ENCODE measurements at regions not wholly inside any gene's neighbourhood (a gene's known extent, or its start where the extent isn't known, plus 50 kb on each side); places are given as distances from the start of the nearest gene placed in this dataset.

DNA sequence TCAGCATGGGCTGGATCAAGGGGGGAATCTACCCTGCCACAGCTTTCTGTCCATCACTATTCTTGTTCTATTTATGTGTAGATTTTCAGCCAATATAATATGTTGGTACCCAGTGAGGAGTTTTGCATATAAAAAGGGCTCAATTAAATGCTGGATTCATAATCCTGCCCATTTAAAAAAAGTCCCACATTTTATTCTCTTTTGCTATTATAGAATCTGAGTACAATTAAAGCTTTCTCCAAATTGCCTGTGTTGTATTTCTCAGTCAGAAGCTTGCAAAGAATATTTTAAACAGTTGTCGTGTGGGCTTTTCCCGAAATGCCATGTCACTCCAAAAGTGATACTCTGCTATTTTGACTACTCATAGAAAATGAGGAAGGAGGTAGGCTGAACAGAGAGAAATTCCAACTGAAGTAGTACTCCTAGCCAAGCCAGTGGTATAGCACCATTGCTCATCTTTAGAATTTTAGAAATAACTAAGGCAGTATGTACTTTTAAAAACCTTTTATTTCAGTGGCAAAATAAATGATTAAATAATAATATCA, 108.3 kb upstream of the HDAC9 start:
- no peaks in the 10 kb centered on the region for H3K36me3 ChIP-seq (ENCODE audit: control insufficient read depth in 5 of 5, insufficient read depth in 5 of 5, low read length in 5 of 5)
- no peaks in the 10 kb centered on the region for H3K9me3 ChIP-seq (ENCODE audit: control insufficient read depth in 5 of 5, low read length in 5 of 5)
- H3K4me1 ChIP-seq (ENCODE audit: control insufficient read depth in 5 of 5, insufficient read depth in 5 of 5, low read length in 5 of 5), result peaks cover 3 to 22% (median 20%) of the 10 kb centered on the region in 5 donors
- no peaks in the 10 kb centered on the region for H3K27me3 ChIP-seq (ENCODE audit: control insufficient read depth in 5 of 5, insufficient read depth in 4 of 5, low read length in 5 of 5)
- H3K27ac ChIP-seq (ENCODE audit: low read depth, low read length), result no peak overlapping the region
- H3K9ac ChIP-seq (ENCODE audit: low read length in 5 of 5), result no peak overlapping the region
- H3K4me3 ChIP-seq (ENCODE audit: low read depth in 1 of 5, low read length in 5 of 5), result no peak overlapping the region

GRCh38 chr7:18390535-18390907, 105.0 kb upstream of the HDAC9 start:
- Histone ChIP-seq H3K27ac (ENCODE audit: low read depth, low read length) (no peak overlapping the region), H3K4me1 (ENCODE audit: control insufficient read depth in 5 of 5, insufficient read depth in 5 of 5, low read length in 5 of 5) (peaks cover 3 to 36% (median 20%) of the 10 kb centered on the region in 5 donors), H3K9me3 (ENCODE audit: control insufficient read depth in 5 of 5, low read length in 5 of 5) (no peaks in the 10 kb centered on the region), H3K9ac (ENCODE audit: low read length in 5 of 5) (no peak overlapping the region), H3K36me3 (ENCODE audit: control insufficient read depth in 5 of 5, insufficient read depth in 5 of 5, low read length in 5 of 5) (no peaks in the 10 kb centered on the region), H3K4me3 (ENCODE audit: low read depth in 1 of 5, low read length in 5 of 5) (peak overlapping the region in 1 of 5 donors; percentile 29), H3K27me3 (ENCODE audit: control insufficient read depth in 5 of 5, insufficient read depth in 4 of 5, low read length in 5 of 5) (no peaks in the 10 kb centered on the region)

GRCh38 chr7:18393465-18394118, 102.0 kb upstream of the HDAC9 start:
- Histone ChIP-seq H3K27me3 (ENCODE audit: control insufficient read depth in 5 of 5, insufficient read depth in 4 of 5, low read length in 5 of 5) (no peaks in the 10 kb centered on the region), H3K4me1 (ENCODE audit: control insufficient read depth in 5 of 5, insufficient read depth in 5 of 5, low read length in 5 of 5) (peaks cover 3 to 32% (median 15%) of the 10 kb centered on the region in 5 donors), H3K4me3 (ENCODE audit: low read depth in 1 of 5, low read length in 5 of 5) (no peak overlapping the region), H3K36me3 (ENCODE audit: control insufficient read depth in 5 of 5, insufficient read depth in 5 of 5, low read length in 5 of 5) (no peaks in the 10 kb centered on the region), H3K27ac (ENCODE audit: low read depth, low read length) (no peak overlapping the region), H3K9me3 (ENCODE audit: control insufficient read depth in 5 of 5, low read length in 5 of 5) (no peaks in the 10 kb centered on the region), H3K9ac (ENCODE audit: low read length in 5 of 5) (no peak overlapping the region)

DNA sequence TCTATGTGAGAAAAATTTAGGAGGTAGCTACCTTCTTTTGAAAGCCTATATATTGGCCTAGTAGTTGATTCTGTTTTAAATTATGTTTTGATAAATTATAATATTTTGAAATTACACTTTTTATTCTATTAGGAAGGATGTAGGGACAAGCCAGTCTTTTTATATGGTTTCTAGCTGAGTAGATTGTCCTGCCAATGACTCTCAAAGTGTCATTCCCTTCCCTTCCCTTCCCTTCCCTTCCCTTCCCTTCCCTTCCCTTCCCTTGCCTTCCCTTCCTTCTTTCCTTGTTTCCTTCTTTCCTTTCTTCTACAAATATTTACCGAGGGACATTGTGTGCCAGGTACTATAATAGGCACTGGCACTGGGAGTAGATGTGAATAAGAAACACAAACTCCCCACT, 99.7 kb upstream of the HDAC9 start:
- Histone ChIP-seq H3K4me1 (ENCODE audit: control insufficient read depth in 5 of 5, insufficient read depth in 5 of 5, low read length in 5 of 5) (peaks cover 0 to 15% (median 0%) of the 10 kb centered on the region in 5 donors), H3K9ac (ENCODE audit: low read length in 5 of 5) (no peak overlapping the region), H3K4me3 (ENCODE audit: low read depth in 1 of 5, low read length in 5 of 5) (no peak overlapping the region), H3K27ac (ENCODE audit: low read depth, low read length) (no peak overlapping the region), H3K36me3 (ENCODE audit: control insufficient read depth in 5 of 5, insufficient read depth in 5 of 5, low read length in 5 of 5) (no peaks in the 10 kb centered on the region), H3K27me3 (ENCODE audit: control insufficient read depth in 5 of 5, insufficient read depth in 4 of 5, low read length in 5 of 5) (no peaks in the 10 kb centered on the region), H3K9me3 (ENCODE audit: control insufficient read depth in 5 of 5, low read length in 5 of 5) (no peaks in the 10 kb centered on the region)

GRCh38 chr7:18396953-18397352, 98.6 kb upstream of the HDAC9 start:
- H3K27ac ChIP-seq (ENCODE audit: low read depth, low read length), result no peak overlapping the region
- no peaks in the 10 kb centered on the region for H3K9me3 ChIP-seq (ENCODE audit: control insufficient read depth in 5 of 5, low read length in 5 of 5)
- H3K9ac ChIP-seq (ENCODE audit: low read length in 5 of 5), result no peak overlapping the region
- no peaks in the 10 kb centered on the region for H3K27me3 ChIP-seq (ENCODE audit: control insufficient read depth in 5 of 5, insufficient read depth in 4 of 5, low read length in 5 of 5)
- H3K4me3 ChIP-seq (ENCODE audit: low read depth in 1 of 5, low read length in 5 of 5), result no peak overlapping the region
- H3K36me3 ChIP-seq (ENCODE audit: control insufficient read depth in 5 of 5, insufficient read depth in 5 of 5, low read length in 5 of 5), result no peaks in the 10 kb centered on the region
- peaks cover 0 to 18% (median 0%) of the 10 kb centered on the region in 5 donors for H3K4me1 ChIP-seq (ENCODE audit: control insufficient read depth in 5 of 5, insufficient read depth in 5 of 5, low read length in 5 of 5)

DNA sequence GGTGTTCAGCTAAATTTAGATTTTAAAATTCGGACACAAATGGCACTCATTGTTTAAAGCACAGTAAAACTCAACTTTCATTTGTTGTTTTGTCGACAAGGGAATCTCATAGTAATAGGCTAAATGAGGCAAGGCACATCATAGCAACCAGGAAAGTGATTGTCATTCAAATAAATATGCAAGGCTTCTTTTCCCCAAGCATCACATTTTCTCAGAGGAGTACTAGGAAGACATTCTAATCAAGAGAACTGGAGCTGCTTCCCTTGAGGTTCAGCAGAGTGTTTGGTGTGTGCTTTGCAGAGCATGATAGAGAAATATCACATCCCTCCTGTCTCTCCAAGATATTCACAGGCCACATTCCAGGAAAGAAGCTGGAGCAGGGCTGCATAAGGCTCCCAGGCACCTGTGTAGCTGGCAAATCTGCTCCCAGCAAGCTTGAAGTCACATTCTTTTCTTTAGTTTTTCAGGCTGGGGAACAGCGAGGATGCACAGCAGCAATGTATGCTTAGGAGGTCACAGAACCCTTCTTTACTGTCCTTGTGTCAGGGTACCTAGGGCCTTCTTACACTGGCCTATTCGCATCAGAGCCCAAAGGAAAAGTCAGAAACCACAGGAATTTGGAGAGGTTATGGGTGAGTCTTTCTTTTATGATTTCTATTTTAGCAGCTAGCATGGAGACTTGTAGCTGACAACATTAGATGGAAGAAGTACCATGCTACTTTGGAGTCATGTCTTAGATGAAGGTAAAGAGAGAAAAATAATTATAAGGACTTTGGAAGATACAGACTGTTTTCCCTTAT, 95.9 kb upstream of the HDAC9 start:
- Histone ChIP-seq H3K9ac (ENCODE audit: low read length in 5 of 5) (no peak overlapping the region), H3K27me3 (ENCODE audit: control insufficient read depth in 5 of 5, insufficient read depth in 4 of 5, low read length in 5 of 5) (no peaks in the 10 kb centered on the region), H3K27ac (ENCODE audit: low read depth, low read length) (no peak overlapping the region), H3K36me3 (ENCODE audit: control insufficient read depth in 5 of 5, insufficient read depth in 5 of 5, low read length in 5 of 5) (no peaks in the 10 kb centered on the region), H3K9me3 (ENCODE audit: control insufficient read depth in 5 of 5, low read length in 5 of 5) (no peaks in the 10 kb centered on the region), H3K4me1 (ENCODE audit: control insufficient read depth in 5 of 5, insufficient read depth in 5 of 5, low read length in 5 of 5) (peaks cover 0 to 10% (median 0%) of the 10 kb centered on the region in 5 donors), H3K4me3 (ENCODE audit: low read depth in 1 of 5, low read length in 5 of 5) (no peak overlapping the region)

GRCh38 chr7:18400275-18400674, 95.3 kb upstream of the HDAC9 start:
- Histone ChIP-seq H3K4me3 (ENCODE audit: low read depth in 1 of 5, low read length in 5 of 5) (no peak overlapping the region), H3K27me3 (ENCODE audit: control insufficient read depth in 5 of 5, insufficient read depth in 4 of 5, low read length in 5 of 5) (no peaks in the 10 kb centered on the region), H3K4me1 (ENCODE audit: control insufficient read depth in 5 of 5, insufficient read depth in 5 of 5, low read length in 5 of 5) (peaks cover 0 to 10% (median 5%) of the 10 kb centered on the region in 5 donors), H3K9ac (ENCODE audit: low read length in 5 of 5) (no peak overlapping the region), H3K36me3 (ENCODE audit: control insufficient read depth in 5 of 5, insufficient read depth in 5 of 5, low read length in 5 of 5) (no peaks in the 10 kb centered on the region), H3K9me3 (ENCODE audit: control insufficient read depth in 5 of 5, low read length in 5 of 5) (no peaks in the 10 kb centered on the region), H3K27ac (ENCODE audit: low read depth, low read length) (no peak overlapping the region)

- no peak overlapping the region for H3K9ac ChIP-seq (ENCODE audit: low read length in 5 of 5)
- H3K9me3 ChIP-seq (ENCODE audit: control insufficient read depth in 5 of 5, low read length in 5 of 5), result no peaks in the 10 kb centered on the region
- no peaks in the 10 kb centered on the region for H3K36me3 ChIP-seq (ENCODE audit: control insufficient read depth in 5 of 5, insufficient read depth in 5 of 5, low read length in 5 of 5)
- H3K4me3 ChIP-seq (ENCODE audit: low read depth in 1 of 5, low read length in 5 of 5), result no peak overlapping the region
- H3K4me1 ChIP-seq (ENCODE audit: control insufficient read depth in 5 of 5, insufficient read depth in 5 of 5, low read length in 5 of 5), result peaks cover 0 to 14% (median 9%) of the 10 kb centered on the region in 5 donors
- H3K27me3 ChIP-seq (ENCODE audit: control insufficient read depth in 5 of 5, insufficient read depth in 4 of 5, low read length in 5 of 5), result no peaks in the 10 kb centered on the region
- H3K27ac ChIP-seq (ENCODE audit: low read depth, low read length), result no peak overlapping the region
Observed at GRCh38 chr7:18400726-18401125, 94.8 kb upstream of the HDAC9 start.

- Histone ChIP-seq H3K9me3 (ENCODE audit: control insufficient read depth in 5 of 5, low read length in 5 of 5) (no peaks in the 10 kb centered on the region), H3K27ac (ENCODE audit: low read depth, low read length) (no peak overlapping the region), H3K4me1 (ENCODE audit: control insufficient read depth in 5 of 5, insufficient read depth in 5 of 5, low read length in 5 of 5) (peaks cover 0 to 16% (median 9%) of the 10 kb centered on the region in 5 donors), H3K4me3 (ENCODE audit: low read depth in 1 of 5, low read length in 5 of 5) (no peak overlapping the region), H3K9ac (ENCODE audit: low read length in 5 of 5) (no peak overlapping the region), H3K36me3 (ENCODE audit: control insufficient read depth in 5 of 5, insufficient read depth in 5 of 5, low read length in 5 of 5) (no peaks in the 10 kb centered on the region), H3K27me3 (ENCODE audit: control insufficient read depth in 5 of 5, insufficient read depth in 4 of 5, low read length in 5 of 5) (no peaks in the 10 kb centered on the region)
Observed at GRCh38 chr7:18401757-18402156, 93.8 kb upstream of the HDAC9 start.

- peaks cover 0 to 21% (median 9%) of the 10 kb centered on the region in 5 donors for H3K4me1 ChIP-seq (ENCODE audit: control insufficient read depth in 5 of 5, insufficient read depth in 5 of 5, low read length in 5 of 5)
- no peaks in the 10 kb centered on the region for H3K36me3 ChIP-seq (ENCODE audit: control insufficient read depth in 5 of 5, insufficient read depth in 5 of 5, low read length in 5 of 5)
- no peak overlapping the region for H3K27ac ChIP-seq (ENCODE audit: low read depth, low read length)
- no peaks in the 10 kb centered on the region for H3K27me3 ChIP-seq (ENCODE audit: control insufficient read depth in 5 of 5, insufficient read depth in 4 of 5, low read length in 5 of 5)
- no peak overlapping the region for H3K9ac ChIP-seq (ENCODE audit: low read length in 5 of 5)
- H3K9me3 ChIP-seq (ENCODE audit: control insufficient read depth in 5 of 5, low read length in 5 of 5), result no peaks in the 10 kb centered on the region
- no peak overlapping the region for H3K4me3 ChIP-seq (ENCODE audit: low read depth in 1 of 5, low read length in 5 of 5)
Observed at GRCh38 chr7:18402488-18403183, 92.9 kb upstream of the HDAC9 start.

All from subcutaneous abdominal adipose tissue (tissue), 5 donors.